ENCODE measurements at regions not wholly inside any gene's neighbourhood (a gene's known extent, or its start where the extent isn't known, plus 50 kb on each side); places are given as distances from the start of the nearest gene placed in this dataset.
"Not testable (repeated sequence)": the region's sequence is repeated elsewhere in the genome, so short reads cannot be mapped to it uniquely, and the experiment has no call there.

GRCh38 chr12:58009405-58010195 lies 68.2 kb downstream of the ATP23 start:
- no peak for DNase-seq
- H3K27me3 Mint-ChIP-seq (ENCODE audit: low read depth) = peaks cover 6% of the 10 kb centered on the region
- H3K4me3 Mint-ChIP-seq = no peak overlapping the region
- H3K36me3 Mint-ChIP-seq (ENCODE audit: insufficient read depth) = no peaks in the 10 kb centered on the region
- no peak for ATAC-seq
- H3K9me3 Mint-ChIP-seq = peaks cover 5% of the 10 kb centered on the region
- H3K4me1 Mint-ChIP-seq (ENCODE audit: low read depth) = no peaks in the 10 kb centered on the region

- no peaks in the 10 kb centered on the region for H3K4me1 Mint-ChIP-seq (ENCODE audit: low read depth)
- peaks cover 5% of the 10 kb centered on the region for H3K9me3 Mint-ChIP-seq
- no peak for DNase-seq
- no peak for ATAC-seq
- H3K4me3 Mint-ChIP-seq = no peak overlapping the region
- H3K27me3 Mint-ChIP-seq (ENCODE audit: low read depth) = no peaks in the 10 kb centered on the region
- H3K36me3 Mint-ChIP-seq (ENCODE audit: insufficient read depth) = no peaks in the 10 kb centered on the region
Observed at GRCh38 chr12:58011676-58012075, 70.3 kb downstream of the ATP23 start.

GRCh38 chr12:58022379-58023020 lies 81.1 kb downstream of the ATP23 start:
- not testable (repeated sequence) for H3K9me3 Mint-ChIP-seq; ATAC-seq; H3K36me3 Mint-ChIP-seq (ENCODE audit: insufficient read depth); H3K4me3 Mint-ChIP-seq; H3K4me1 Mint-ChIP-seq (ENCODE audit: low read depth); DNase-seq
- peaks cover 15% of the 10 kb centered on the region for H3K27me3 Mint-ChIP-seq (ENCODE audit: low read depth)

GRCh38 chr12:58025431-58025830 lies 84.1 kb downstream of the ATP23 start:
- H3K36me3 Mint-ChIP-seq (ENCODE audit: insufficient read depth) = peaks cover 1% of the 10 kb centered on the region
- H3K27me3 Mint-ChIP-seq (ENCODE audit: low read depth) = peaks cover 11% of the 10 kb centered on the region
- ATAC-seq = no peak
- H3K4me1 Mint-ChIP-seq (ENCODE audit: low read depth) = no peaks in the 10 kb centered on the region
- H3K9me3 Mint-ChIP-seq = peaks cover 12% of the 10 kb centered on the region
- no peak for DNase-seq
- H3K4me3 Mint-ChIP-seq = no peak overlapping the region

- Mint-ChIP-seq H3K4me3 (no peak overlapping the region), H3K9me3 (peaks cover 17% of the 10 kb centered on the region), H3K27me3 (ENCODE audit: low read depth) (peaks cover 11% of the 10 kb centered on the region), H3K36me3 (ENCODE audit: insufficient read depth) (peaks cover 1% of the 10 kb centered on the region), H3K4me1 (ENCODE audit: low read depth) (no peaks in the 10 kb centered on the region)
- ATAC-seq (no peak), DNase-seq (no peak)
Observed at GRCh38 chr12:58026426-58026825, 85.1 kb downstream of the ATP23 start.

GRCh38 chr12:58026897-58027891 lies 85.8 kb downstream of the ATP23 start:
- peaks cover 20% of the 10 kb centered on the region for H3K9me3 Mint-ChIP-seq
- no peak for ATAC-seq

GRCh38 chr12:58028294-58028693 lies 86.9 kb downstream of the ATP23 start:
- ATAC-seq = no peak
- Mint-ChIP-seq H3K4me3 (no peak overlapping the region), H3K27me3 (ENCODE audit: low read depth) (peaks cover 7% of the 10 kb centered on the region), H3K36me3 (ENCODE audit: insufficient read depth) (peaks cover 3% of the 10 kb centered on the region), H3K9me3 (peaks cover 31% of the 10 kb centered on the region), H3K4me1 (ENCODE audit: low read depth) (no peaks in the 10 kb centered on the region)
- no peak for DNase-seq

More at GRCh38 chr12:58026897-58027891, 85.8 kb downstream of the ATP23 start:
- H3K36me3 Mint-ChIP-seq (ENCODE audit: insufficient read depth) = peaks cover 3% of the 10 kb centered on the region
- no peaks in the 10 kb centered on the region for H3K4me1 Mint-ChIP-seq (ENCODE audit: low read depth)
- no peak for DNase-seq
- H3K27me3 Mint-ChIP-seq (ENCODE audit: low read depth) = peaks cover 7% of the 10 kb centered on the region
- H3K4me3 Mint-ChIP-seq = no peak overlapping the region

GRCh38 chr12:58029260-58029659 lies 87.9 kb downstream of the ATP23 start:
- H3K27me3 Mint-ChIP-seq (ENCODE audit: low read depth) = peaks cover 5% of the 10 kb centered on the region
- ATAC-seq = no peak
- peaks cover 33% of the 10 kb centered on the region for H3K9me3 Mint-ChIP-seq
- no peak for DNase-seq
- H3K4me3 Mint-ChIP-seq = no peak overlapping the region
- no peaks in the 10 kb centered on the region for H3K4me1 Mint-ChIP-seq (ENCODE audit: low read depth)
- H3K36me3 Mint-ChIP-seq (ENCODE audit: insufficient read depth) = peaks cover 3% of the 10 kb centered on the region

GRCh38 chr12:58030566-58031279 lies 89.4 kb downstream of the ATP23 start:
- Mint-ChIP-seq H3K27me3 (ENCODE audit: low read depth) (peaks cover 5% of the 10 kb centered on the region), H3K4me3 (no peak overlapping the region), H3K36me3 (ENCODE audit: insufficient read depth) (peaks cover 3% of the 10 kb centered on the region), H3K4me1 (ENCODE audit: low read depth) (no peaks in the 10 kb centered on the region), H3K9me3 (peaks cover 31% of the 10 kb centered on the region)
- no peak for ATAC-seq
- no peak for DNase-seq

- Mint-ChIP-seq H3K27me3 (ENCODE audit: low read depth) (peaks cover 5% of the 10 kb centered on the region), H3K36me3 (ENCODE audit: insufficient read depth) (peaks cover 3% of the 10 kb centered on the region), H3K9me3 (peaks cover 41% of the 10 kb centered on the region), H3K4me1 (ENCODE audit: low read depth) (no peaks in the 10 kb centered on the region), H3K4me3 (no peak overlapping the region)
- ATAC-seq (no peak), DNase-seq (no peak)
Observed at GRCh38 chr12:58032156-58032555, 90.8 kb downstream of the ATP23 start.

GRCh38 chr12:58033831-58034230 lies 92.5 kb downstream of the ATP23 start:
- Mint-ChIP-seq H3K9me3 (peaks cover 48% of the 10 kb centered on the region), H3K36me3 (ENCODE audit: insufficient read depth) (peaks cover 3% of the 10 kb centered on the region), H3K4me3 (no peak overlapping the region), H3K4me1 (ENCODE audit: low read depth) (no peaks in the 10 kb centered on the region), H3K27me3 (ENCODE audit: low read depth) (peaks cover 5% of the 10 kb centered on the region)
- DNase-seq = no peak
- no peak for ATAC-seq

GRCh38 chr12:58034311-58034710 lies 92.9 kb downstream of the ATP23 start:
- DNase-seq (no peak), ATAC-seq (no peak)
- Mint-ChIP-seq H3K4me1 (ENCODE audit: low read depth) (no peaks in the 10 kb centered on the region), H3K27me3 (ENCODE audit: low read depth) (peaks cover 2% of the 10 kb centered on the region), H3K36me3 (ENCODE audit: insufficient read depth) (peaks cover 3% of the 10 kb centered on the region), H3K4me3 (no peak overlapping the region), H3K9me3 (peaks cover 50% of the 10 kb centered on the region)

GRCh38 chr12:58034712-58035111 lies 93.3 kb downstream of the ATP23 start:
- Mint-ChIP-seq H3K36me3 (ENCODE audit: insufficient read depth) (peaks cover 3% of the 10 kb centered on the region), H3K4me3 (no peak overlapping the region), H3K9me3 (peaks cover 50% of the 10 kb centered on the region), H3K4me1 (ENCODE audit: low read depth) (no peaks in the 10 kb centered on the region), H3K27me3 (ENCODE audit: low read depth) (peaks cover 2% of the 10 kb centered on the region)
- no peak for DNase-seq
- ATAC-seq = no peak

GRCh38 chr12:58041441-58041840 lies 100.1 kb downstream of the ATP23 start:
- Mint-ChIP-seq H3K36me3 (ENCODE audit: insufficient read depth) (no peaks in the 10 kb centered on the region), H3K9me3 (peaks cover 38% of the 10 kb centered on the region), H3K4me3 (no peak overlapping the region), H3K4me1 (ENCODE audit: low read depth) (no peaks in the 10 kb centered on the region), H3K27me3 (ENCODE audit: low read depth) (peaks cover 27% of the 10 kb centered on the region)
- DNase-seq = no peak
- ATAC-seq = no peak

Data from activated T-cell treated with anti-CD3 and anti-CD28 coated beads, Interleukin-2, amount 50 U/mL, for 4 hours (primary cell).